ENCODE measurements at regions not wholly inside any gene's neighbourhood (a gene's known extent, or its start where the extent isn't known, plus 50 kb on each side); places are given as distances from the start of the nearest gene placed in this dataset.

GRCh38 chrX:39679497-39680157 is 418.1 kb downstream of the BCOR start:
- TF ChIP-seq CTCF (IDR thresholded peaks at IDR 0.05) (no peak), POLR2A (IDR thresholded peaks at IDR 0.05) (no peak)
